Osteoblast (primary cell): ENCODE measurements at regions not wholly inside any gene's neighbourhood (a gene's known extent, or its start where the extent isn't known, plus 50 kb on each side); places are given as distances from the start of the nearest gene placed in this dataset.

Experiments used
- DNase-seq: peaks from one replicate; pipeline ENCODE4 v3.0.0; 2011; ENCODE audit warnings: low spot score, mixed read lengths; ENCODE audit not compliant: insufficient read length; ENCODE audit errors: missing footprints
- H2AFZ ChIP-seq: 2 replicates; pipeline ENCODE4 v1.6.0; 2011; ENCODE audit warnings: mild to moderate bottlenecking, low read length
- H3K27ac ChIP-seq: 2 replicates; pipeline ENCODE4 v1.5.1; 2011; ENCODE audit warnings: mild to moderate bottlenecking, low read depth, low read length, moderate library complexity
- H3K27me3 ChIP-seq: 2 replicates; pipeline ENCODE4 v1.6.0; 2012; ENCODE audit warnings: mild to moderate bottlenecking, control low read depth, inconsistent platforms, low read length, moderate library complexity; ENCODE audit not compliant: insufficient read depth
- H3K36me3 ChIP-seq: 2 replicates; pipeline ENCODE4 v1.5.1; 2011; ENCODE audit warnings: mild to moderate bottlenecking, low read length, control low read depth, moderate library complexity; ENCODE audit not compliant: insufficient read depth
- H3K4me1 ChIP-seq: 2 replicates; pipeline ENCODE4 v1.5.1; 2011; ENCODE audit warnings: mild to moderate bottlenecking, low read length, control low read depth, moderate library complexity; ENCODE audit not compliant: insufficient read depth
- H3K4me2 ChIP-seq: 2 replicates; pipeline ENCODE4 v1.6.0; 2011; ENCODE audit warnings: mild to moderate bottlenecking, low read length; ENCODE audit not compliant: insufficient read depth
- H3K4me3 ChIP-seq: fragments of 200-600 bp; sonication (generic); 3 replicates; pipeline ENCODE4 v1.5.1; 2012; ENCODE audit warnings: mild to moderate bottlenecking, low read length, inconsistent platforms; ENCODE audit not compliant: insufficient read depth
- H3K79me2 ChIP-seq: 2 replicates; pipeline ENCODE4 v1.6.0; 2012; ENCODE audit warnings: mild to moderate bottlenecking, low read length, control low read depth, inconsistent platforms; ENCODE audit not compliant: insufficient read depth
- H3K9me3 ChIP-seq: 2 replicates; pipeline ENCODE4 v1.5.1; 2011; ENCODE audit warnings: low read depth, low read length, control low read depth
- H4K20me1 ChIP-seq: 2 replicates; pipeline ENCODE4 v1.6.0; 2012; ENCODE audit warnings: mild to moderate bottlenecking, low read length, control low read depth; ENCODE audit not compliant: insufficient read depth
- CTCF ChIP-seq: IDR thresholded peaks from 2 replicates; pipeline ENCODE4 v1.5.1; 2011; ENCODE audit warnings: mild to moderate bottlenecking, low read depth, low read length, moderate library complexity; ENCODE audit errors: extremely low read depth

- no peaks in the 10 kb centered on the region for H3K79me2 ChIP-seq
- H3K4me2 ChIP-seq: no peak overlapping the region
- no peaks in the 10 kb centered on the region for H3K27me3 ChIP-seq
- H3K27ac ChIP-seq: no peak overlapping the region
- peaks cover 2% of the 10 kb centered on the region for H3K4me1 ChIP-seq
- no peak overlapping the region for H2AFZ ChIP-seq
- TF ChIP-seq CTCF: no peak
- H3K36me3 ChIP-seq: no peaks in the 10 kb centered on the region
- no peaks in the 10 kb centered on the region for H3K9me3 ChIP-seq
- H4K20me1 ChIP-seq: no peaks in the 10 kb centered on the region
- no peak overlapping the region for H3K4me3 ChIP-seq
- DNase-seq: no peak
Measured at GRCh38 chr6:6891949-6892461, 215.8 kb upstream of the RREB1 start.

DNA sequence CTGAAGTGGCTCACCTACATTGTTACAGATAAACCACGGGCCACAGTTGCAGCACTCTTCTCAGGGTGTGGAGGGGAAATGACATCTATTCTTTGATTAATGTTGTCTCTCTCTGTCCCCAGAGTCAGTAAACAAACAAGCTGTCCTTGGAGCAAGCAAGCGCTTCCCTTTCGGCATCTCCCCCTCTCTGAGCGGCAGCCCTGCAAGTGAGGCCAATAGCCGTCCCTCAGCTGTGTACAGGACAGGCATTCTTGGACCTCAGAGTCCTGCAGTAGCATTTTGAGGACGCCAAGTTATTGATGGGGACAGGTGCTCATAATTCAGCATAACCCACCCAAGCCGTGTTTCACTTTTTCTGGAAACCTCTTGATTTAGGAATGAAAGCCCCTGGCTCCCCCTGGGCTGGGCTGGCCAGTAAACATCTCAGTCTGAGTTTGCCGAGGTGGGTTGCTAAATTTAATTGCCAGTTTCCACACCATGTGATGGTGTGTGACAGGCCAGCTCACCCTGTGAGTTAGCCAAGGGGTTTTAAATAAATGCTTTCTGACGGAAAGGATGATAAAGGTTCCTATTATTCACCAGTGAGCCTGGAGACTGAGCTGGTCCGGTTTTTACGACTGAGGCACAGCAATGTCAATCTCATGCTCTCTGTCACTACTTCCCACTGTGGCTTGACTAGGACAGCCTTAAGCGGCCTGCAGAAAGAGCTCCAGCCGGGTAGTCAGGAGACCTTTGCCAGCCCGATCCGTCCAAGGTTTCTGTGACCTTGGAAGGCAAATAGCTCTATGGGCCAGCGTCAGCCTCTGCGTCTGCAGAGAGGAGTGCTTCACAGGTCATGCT lies 214.8 kb upstream of the RREB1 start:
- H3K4me1 ChIP-seq: peaks cover 2% of the 10 kb centered on the region
- H4K20me1 ChIP-seq: no peaks in the 10 kb centered on the region
- H3K9me3 ChIP-seq: no peaks in the 10 kb centered on the region
- H3K79me2 ChIP-seq: no peaks in the 10 kb centered on the region
- no peaks in the 10 kb centered on the region for H3K36me3 ChIP-seq
- TF ChIP-seq CTCF: no peak
- H3K27me3 ChIP-seq: no peaks in the 10 kb centered on the region
- H3K4me2 ChIP-seq: no peak overlapping the region
- H3K4me3 ChIP-seq: no peak overlapping the region
- H2AFZ ChIP-seq: no peak overlapping the region
- no peak for DNase-seq
- no peak overlapping the region for H3K27ac ChIP-seq

DNA sequence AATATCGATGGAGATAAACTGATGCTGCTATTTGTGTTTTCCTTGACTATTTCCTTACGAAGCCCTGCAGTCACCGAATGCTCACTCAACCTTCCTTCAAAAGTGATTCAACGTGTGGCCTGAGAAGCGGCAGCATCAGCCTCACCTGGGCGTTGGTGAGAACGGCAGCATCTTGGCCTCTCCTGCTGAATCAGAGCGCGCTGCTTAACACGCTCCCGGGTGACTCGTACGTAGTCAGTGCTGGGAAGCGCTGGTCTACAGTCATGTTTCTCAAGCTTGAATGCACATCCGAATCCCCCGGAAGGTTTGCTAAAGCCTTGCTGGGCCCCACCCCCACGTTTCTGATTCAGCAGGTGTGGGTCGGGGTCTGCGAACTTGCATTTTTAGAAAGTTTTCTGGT lies 214.1 kb upstream of the RREB1 start:
- Histone ChIP-seq H3K9me3 (no peaks in the 10 kb centered on the region), H2AFZ (no peak overlapping the region), H3K79me2 (no peaks in the 10 kb centered on the region), H3K27ac (no peak overlapping the region), H3K27me3 (no peaks in the 10 kb centered on the region), H3K4me3 (no peak overlapping the region), H3K36me3 (no peaks in the 10 kb centered on the region), H3K4me1 (peaks cover 2% of the 10 kb centered on the region), H4K20me1 (no peaks in the 10 kb centered on the region), H3K4me2 (no peak overlapping the region)
- DNase-seq: no peak
- no peak for TF ChIP-seq CTCF

- Histone ChIP-seq H3K27ac (no peak overlapping the region), H3K4me3 (no peak overlapping the region), H2AFZ (no peak overlapping the region), H4K20me1 (no peaks in the 10 kb centered on the region), H3K27me3 (no peaks in the 10 kb centered on the region), H3K4me2 (no peak overlapping the region), H3K4me1 (no peaks in the 10 kb centered on the region), H3K9me3 (no peaks in the 10 kb centered on the region), H3K79me2 (no peaks in the 10 kb centered on the region), H3K36me3 (no peaks in the 10 kb centered on the region)
- DNase-seq: no peak
- no peak for TF ChIP-seq CTCF
Measured at GRCh38 chr6:6895929-6896328, 211.8 kb upstream of the RREB1 start.
